Fibroblast of skin of abdomen (primary cell): ENCODE measurements at regions not wholly inside any gene's neighbourhood (a gene's known extent, or its start where the extent isn't known, plus 50 kb on each side); places are given as distances from the start of the nearest gene placed in this dataset.
"Not testable (repeated sequence)": the region's sequence is repeated elsewhere in the genome, so short reads cannot be mapped to it uniquely, and the experiment has no call there.

Experiments used
- DNase-seq: peaks from one replicate; pipeline ENCODE4 v3.0.0-alpha.2; 2013

- DNase-seq = no peak
These were observed 354.5 kb upstream of the CITED2 start for GRCh38 chr6:139728876-139729427.

GRCh38 chr6:139726272-139726671 lies 351.8 kb upstream of the CITED2 start:
- DNase-seq = not testable (repeated sequence)

- no peak for DNase-seq
These were observed 348.1 kb upstream of the CITED2 start for GRCh38 chr6:139722530-139722929.

GRCh38 chr6:139721954-139722353 lies 347.5 kb upstream of the CITED2 start:
- no peak for DNase-seq

GRCh38 chr6:139713900-139714506 lies 339.6 kb upstream of the CITED2 start:
- DNase-seq = peak; percentile 16

GRCh38 chr6:139713424-139713823 lies 339.0 kb upstream of the CITED2 start:
- no peak for DNase-seq

GRCh38 chr6:139712830-139713229 lies 338.4 kb upstream of the CITED2 start:
- no peak for DNase-seq

GRCh38 chr6:139711804-139712585 lies 337.5 kb upstream of the CITED2 start:
- DNase-seq = peak; percentile 38

GRCh38 chr6:139710556-139710955 lies 336.1 kb upstream of the CITED2 start:
- no peak for DNase-seq

GRCh38 chr6:139708337-139709199 lies 334.1 kb upstream of the CITED2 start:
- DNase-seq = peak; percentile 92

GRCh38 chr6:139706912-139707311 lies 332.5 kb upstream of the CITED2 start:
- no peak for DNase-seq

GRCh38 chr6:139705284-139705683 lies 330.8 kb upstream of the CITED2 start:
- DNase-seq = no peak

GRCh38 chr6:139703780-139704179 lies 329.3 kb upstream of the CITED2 start:
- no peak for DNase-seq

- no peak for DNase-seq
These were observed 328.3 kb upstream of the CITED2 start for GRCh38 chr6:139702706-139703105.

GRCh38 chr6:139701695-139702094 lies 327.2 kb upstream of the CITED2 start:
- DNase-seq = no peak

GRCh38 chr6:139701003-139701402 lies 326.6 kb upstream of the CITED2 start:
- DNase-seq = no peak

- no peak for DNase-seq
These were observed 325.5 kb upstream of the CITED2 start for GRCh38 chr6:139699911-139700310.

GRCh38 chr6:139699335-139699734 lies 324.9 kb upstream of the CITED2 start:
- peak; percentile 61 for DNase-seq

- DNase-seq = no peak
These were observed 324.2 kb upstream of the CITED2 start for GRCh38 chr6:139698526-139699176.

GRCh38 chr6:139697856-139698255 lies 323.4 kb upstream of the CITED2 start:
- not testable (repeated sequence) for DNase-seq

- not testable (repeated sequence) for DNase-seq
These were observed 322.5 kb upstream of the CITED2 start for GRCh38 chr6:139696991-139697390.

- no peak for DNase-seq
These were observed 320.9 kb upstream of the CITED2 start for GRCh38 chr6:139695361-139695760.
